Prostate gland (tissue), 2 donors: ENCODE measurements at regions not wholly inside any gene's neighbourhood (a gene's known extent, or its start where the extent isn't known, plus 50 kb on each side); places are given as distances from the start of the nearest gene placed in this dataset.

Experiments
- CTCF ChIP-seq, 4 experiments: fragments of 200-600 bp in 2 of 4; fragments of 450-650 bp in 2 of 4; sonication (generic) in 2 of 4; IDR thresholded peaks; 1 replicate in 3 of 4; 2 replicates in 1 of 4; pipeline ENCODE4 v1.5.1; 2016 to 2019; ENCODE audit warnings: antibody characterized with exemption in 4 of 4, mild to moderate bottlenecking in 2 of 4, moderate library complexity in 2 of 4
- POLR2A ChIP-seq: fragments of 450-650 bp; IDR thresholded peaks from one replicate; pipeline ENCODE4 v1.6.1; 2016; ENCODE audit warnings: antibody characterized with exemption, mild to moderate bottlenecking
- POLR2AphosphoS5 ChIP-seq: sonication (generic); formaldehyde crosslinking; IDR thresholded peaks from one replicate; pipeline ENCODE4 v1.6.1; 2017; ENCODE audit warnings: antibody characterized with exemption

- TF ChIP-seq POLR2A (no peak), CTCF (IDR thresholded peaks at IDR 0.05) (no peak), POLR2AphosphoS5 (no peak)
Measured at GRCh38 chr5:135750506-135750905, 84.0 kb upstream of the SLC25A48 start.
